ENCODE measurements at regions not wholly inside any gene's neighbourhood (a gene's known extent, or its start where the extent isn't known, plus 50 kb on each side); places are given as distances from the start of the nearest gene placed in this dataset.

DNA sequence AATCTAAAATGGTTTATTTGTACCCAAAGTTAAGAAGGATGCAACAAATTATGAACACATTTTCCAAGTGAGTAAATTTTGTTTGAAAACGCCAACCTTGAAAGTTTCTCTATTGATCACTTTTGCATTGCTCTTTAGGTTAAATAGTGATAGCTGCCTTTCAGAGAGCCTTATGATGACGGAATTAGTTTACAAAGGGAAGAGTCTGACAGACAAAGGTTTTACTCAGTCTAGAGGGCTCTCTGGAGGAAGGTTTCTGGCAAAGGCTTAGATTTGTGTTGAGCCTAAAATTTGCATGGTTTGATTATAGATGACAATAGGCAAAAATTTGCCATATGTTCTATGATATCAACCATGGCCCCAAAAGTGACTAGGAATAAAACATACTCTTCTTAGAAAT is 95.9 kb upstream of the RUNX1 start:
- DNase-seq (ENCODE audit: low read depth in 2 of 2): no peak

- DNase-seq (ENCODE audit: low read depth in 2 of 2): no peak
Measured at GRCh38 chr21:35142036-35142815, 93.1 kb upstream of the RUNX1 start.

GRCh38 chr21:35139382-35139715 is 90.2 kb upstream of the RUNX1 start:
- DNase-seq (ENCODE audit: low read depth in 2 of 2): no peak

GRCh38 chr21:35138665-35139381 is 89.7 kb upstream of the RUNX1 start:
- DNase-seq (ENCODE audit: low read depth in 2 of 2): peak in 1 of 2 donors; percentile 46

- DNase-seq (ENCODE audit: low read depth in 2 of 2): peak in 1 of 2 donors; percentile 48
Measured at GRCh38 chr21:35136586-35137219, 87.6 kb upstream of the RUNX1 start.

GRCh38 chr21:35136106-35136505 is 87.0 kb upstream of the RUNX1 start:
- DNase-seq (ENCODE audit: low read depth in 2 of 2): no peak

DNA sequence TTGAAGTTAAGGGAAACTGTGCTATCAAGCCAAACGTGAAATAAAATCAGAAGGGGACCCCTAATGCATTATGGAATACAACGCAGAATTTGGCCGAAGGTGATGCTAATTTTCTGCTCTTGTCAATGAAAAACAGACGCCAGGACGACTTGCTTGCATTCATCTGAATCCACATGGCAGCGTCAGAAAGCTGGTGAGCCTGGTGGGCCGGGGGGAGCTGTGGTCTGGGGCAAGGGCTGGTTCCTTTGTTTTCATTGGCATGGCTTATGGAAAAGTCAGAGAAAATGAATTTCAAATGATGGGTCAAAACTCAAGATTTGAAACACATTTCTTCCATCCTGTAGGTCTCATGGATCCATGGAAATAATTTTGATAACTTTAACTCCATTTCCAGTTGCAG is 86.4 kb upstream of the RUNX1 start:
- DNase-seq (ENCODE audit: low read depth in 2 of 2): no peak

DNA sequence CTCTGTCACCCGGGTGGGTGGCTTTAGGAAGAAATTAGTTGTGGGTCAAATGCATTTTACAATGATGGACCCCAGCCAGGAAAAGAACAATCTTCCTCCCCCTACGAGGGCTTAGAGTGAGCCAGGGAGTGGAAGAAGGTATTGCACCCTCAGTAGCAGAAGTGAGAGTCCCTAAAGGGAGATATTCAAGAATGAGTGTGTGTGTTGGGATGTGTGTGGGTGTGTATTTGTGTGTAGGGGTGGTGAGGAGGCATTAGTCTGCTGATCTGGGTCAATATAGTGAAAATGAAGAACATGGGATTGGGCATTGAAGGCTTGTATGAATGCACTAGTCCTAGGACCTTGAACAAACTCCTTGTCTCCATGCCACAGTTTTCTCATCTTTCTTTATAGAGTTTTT is 85.2 kb upstream of the RUNX1 start:
- DNase-seq (ENCODE audit: low read depth in 2 of 2): no peak

DNA sequence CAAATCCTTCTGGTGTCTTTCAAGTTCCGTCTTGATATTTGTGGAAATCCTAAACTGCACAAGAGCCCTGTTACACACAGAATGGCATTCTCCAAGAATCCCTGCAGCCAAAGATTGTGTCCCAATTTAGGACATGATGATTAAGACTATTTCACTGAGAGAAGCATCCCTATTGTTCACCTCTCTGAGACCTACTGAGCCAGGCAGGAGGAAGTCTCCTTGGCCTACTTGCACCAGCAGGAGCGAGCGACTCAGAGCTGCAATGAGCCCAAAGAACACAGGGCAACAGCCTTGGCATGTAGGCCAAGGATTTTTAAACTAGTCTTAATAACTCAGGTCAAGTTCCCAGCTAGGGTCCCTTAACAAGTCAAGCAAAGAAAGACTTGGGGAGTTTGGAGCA is 79.4 kb upstream of the RUNX1 start:
- no peak for DNase-seq (ENCODE audit: low read depth in 2 of 2)

- no peak for DNase-seq (ENCODE audit: low read depth in 2 of 2)
Measured at GRCh38 chr21:35127851-35128250, 78.7 kb upstream of the RUNX1 start.

DNA sequence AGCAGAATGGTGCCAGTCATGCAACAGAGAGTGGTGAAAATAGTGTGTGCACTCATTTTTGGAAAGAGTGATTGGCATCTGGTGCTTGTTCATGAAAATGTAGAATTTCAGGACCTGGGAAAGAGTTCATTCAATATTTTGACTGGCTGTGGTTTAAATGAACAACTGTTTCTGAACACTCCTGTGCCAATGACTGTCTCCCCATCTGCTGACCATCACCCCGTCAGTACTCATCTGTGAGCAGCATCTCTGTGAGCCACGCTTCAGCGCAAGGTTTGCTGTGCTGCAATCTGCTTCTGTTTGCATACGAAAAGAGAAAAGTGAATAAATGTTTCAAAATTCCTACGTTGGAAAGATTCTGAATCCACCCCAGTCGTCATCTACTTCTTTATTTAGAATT is 77.9 kb upstream of the RUNX1 start:
- DNase-seq (ENCODE audit: low read depth in 2 of 2): no peak

GRCh38 chr21:35120631-35121180 is 71.6 kb upstream of the RUNX1 start:
- no peak for DNase-seq (ENCODE audit: low read depth in 2 of 2)

DNA sequence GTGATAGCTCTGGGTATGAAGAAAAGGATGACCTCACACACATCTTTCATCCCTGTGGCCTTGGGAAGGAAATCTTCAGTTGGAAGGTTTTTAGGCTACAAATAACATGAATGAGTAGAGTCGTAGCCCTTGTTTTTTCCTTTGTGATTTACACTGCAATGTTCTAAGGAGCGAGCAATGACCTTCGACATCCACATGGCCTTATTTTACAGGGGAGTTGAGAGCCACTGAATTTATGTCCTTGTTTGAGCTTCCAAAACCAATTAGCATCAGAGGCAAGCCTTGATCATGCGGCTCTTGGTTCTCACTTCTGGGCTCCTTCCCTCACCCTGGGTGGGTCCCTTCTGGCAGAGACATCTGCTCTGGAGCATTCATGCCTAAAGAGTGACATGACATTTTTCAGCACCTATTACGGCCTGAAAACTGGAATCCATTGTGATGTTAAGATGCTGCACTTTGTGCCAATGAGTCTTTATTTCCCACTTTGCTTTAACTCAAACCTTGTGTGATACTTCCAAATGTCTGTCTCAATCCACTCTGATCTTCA is 70.5 kb upstream of the RUNX1 start:
- no peak for DNase-seq (ENCODE audit: low read depth in 2 of 2)

DNA sequence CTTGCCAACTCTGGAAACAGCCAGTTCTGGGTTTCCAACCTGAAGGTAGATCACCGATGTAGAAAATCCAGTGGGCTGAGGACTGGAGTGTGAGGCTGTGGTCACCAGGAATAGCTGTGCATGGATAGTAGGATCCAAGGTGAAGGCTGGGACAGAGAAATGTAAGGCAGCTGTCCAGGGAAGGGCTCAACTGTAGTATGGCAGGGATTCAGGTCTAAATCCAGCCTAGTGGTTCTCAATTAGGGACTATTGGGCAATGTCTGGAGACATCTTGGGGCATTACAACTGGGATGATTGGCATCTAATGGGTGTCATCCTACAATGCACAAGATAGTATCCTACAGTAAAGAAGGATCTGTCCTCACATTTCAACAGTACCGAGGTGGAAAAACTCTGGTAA is 67.7 kb upstream of the RUNX1 start:
- no peak for DNase-seq (ENCODE audit: low read depth in 2 of 2)

- peak in 1 of 2 donors; percentile 47 for DNase-seq (ENCODE audit: low read depth in 2 of 2)
Measured at GRCh38 chr21:35113064-35113463, 64.0 kb upstream of the RUNX1 start.

- no peak for DNase-seq (ENCODE audit: low read depth in 2 of 2)
Measured at GRCh38 chr21:35111321-35111930, 62.3 kb upstream of the RUNX1 start.

- no peak for DNase-seq (ENCODE audit: low read depth in 2 of 2)
Measured at GRCh38 chr21:35108887-35109286, 59.8 kb upstream of the RUNX1 start.

DNA sequence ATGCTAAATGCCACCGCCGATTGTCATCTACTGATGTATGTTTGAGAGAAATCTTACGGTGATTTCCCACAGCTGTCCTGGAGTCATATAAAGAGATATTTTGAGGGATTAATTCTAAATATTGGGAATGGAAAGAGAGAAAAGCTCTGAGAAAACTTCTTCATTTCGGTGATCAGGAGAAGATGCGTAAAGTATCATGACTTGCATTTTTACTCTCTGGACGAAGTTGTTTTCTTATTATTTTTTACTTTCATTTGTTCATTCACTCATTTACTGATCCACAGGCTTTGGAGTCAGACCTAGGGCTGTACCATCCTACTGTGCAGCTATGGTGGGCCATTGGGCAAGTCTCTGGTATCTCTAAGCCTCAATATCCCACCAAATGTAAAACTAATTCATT is 58.4 kb upstream of the RUNX1 start:
- no peak for DNase-seq (ENCODE audit: low read depth in 2 of 2)

GRCh38 chr21:35106246-35106835 is 57.2 kb upstream of the RUNX1 start:
- peak in 1 of 2 donors; percentile 14 for DNase-seq (ENCODE audit: low read depth in 2 of 2)

DNA sequence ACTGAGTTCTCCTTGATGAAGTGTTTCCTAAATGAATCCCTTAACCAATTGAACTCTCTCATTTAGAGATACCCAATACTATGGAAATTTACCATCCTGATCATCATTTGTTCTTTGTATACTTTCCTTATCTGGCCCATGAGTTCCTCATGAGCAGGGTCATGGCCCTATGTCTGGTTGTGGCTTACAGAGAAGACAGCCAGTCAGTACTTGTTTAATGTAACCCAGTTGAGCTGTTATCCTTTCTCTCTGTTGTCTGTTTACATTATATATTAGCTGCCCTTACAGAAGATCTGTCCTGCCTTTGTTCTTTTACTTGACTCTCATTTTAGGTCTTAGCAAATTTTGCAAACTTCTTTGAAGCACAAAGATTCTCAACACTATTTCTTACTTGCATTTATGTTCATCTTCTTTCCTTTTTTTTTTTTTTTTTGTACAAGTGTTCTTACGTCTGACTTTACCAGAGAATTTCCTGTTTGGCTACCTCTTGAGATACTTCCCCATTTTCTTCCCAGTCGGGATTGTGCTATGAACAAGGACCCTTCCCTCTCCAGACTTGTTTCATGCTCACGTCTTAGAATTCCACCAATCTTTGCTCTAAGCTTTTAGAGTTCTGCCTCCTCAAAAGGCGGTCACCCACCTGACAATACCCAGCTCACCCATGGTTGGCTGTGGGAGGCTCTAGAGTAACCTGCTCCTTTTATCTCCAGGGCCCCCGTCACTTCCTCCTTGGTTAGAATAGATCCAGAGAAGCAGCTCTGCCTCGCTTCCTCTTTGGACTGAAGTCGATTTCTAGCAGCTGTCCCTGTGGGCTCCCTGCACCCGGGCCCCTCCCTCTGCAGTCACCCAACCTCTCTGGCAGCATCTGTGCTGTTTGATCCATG is 53.6 kb upstream of the RUNX1 start:
- DNase-seq (ENCODE audit: low read depth in 2 of 2): no peak
